NCI-H2196 treated with DMSO at 0.1 percent for 48 hours (cell line): ENCODE measurements at regions not wholly inside any gene's neighbourhood (a gene's known extent, or its start where the extent isn't known, plus 50 kb on each side); places are given as distances from the start of the nearest gene placed in this dataset.
A peak's percentile ranks its signal among the peaks of the same experiment; 100 is the strongest.

Experiments used
- DNase-seq: peaks from one replicate; lab custom pipeline; 2025; ENCODE audit not compliant: unreplicated experiment; lab: John Stamatoyannopoulos, UW

GRCh38 chr12:66903782-66904396 is 225.0 kb upstream of the GRIP1 start:
- peak; percentile 23 for DNase-seq

DNA sequence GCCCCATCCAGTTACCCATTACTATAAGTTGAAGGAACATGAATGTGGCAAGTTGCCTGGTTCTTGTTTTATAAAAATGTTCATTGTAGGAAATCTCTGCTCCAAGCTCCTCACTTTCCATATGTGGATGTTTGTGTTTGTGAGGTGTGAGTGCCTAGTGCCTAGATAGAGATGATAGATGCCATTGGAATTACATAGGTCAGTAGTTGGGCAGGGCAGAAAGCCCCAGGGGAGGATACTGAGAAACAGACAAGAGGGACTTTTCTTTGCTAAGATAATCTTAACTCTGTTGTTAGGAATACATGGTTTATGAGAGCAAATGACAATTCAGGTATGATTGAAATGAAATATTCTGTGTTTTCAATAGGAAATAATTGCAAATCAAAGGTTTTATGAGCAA is 226.3 kb upstream of the GRIP1 start:
- DNase-seq: no peak

- DNase-seq: no peak
These were observed 231.6 kb upstream of the GRIP1 start for GRCh38 chr12:66910366-66910974.

- no peak for DNase-seq
These were observed 236.5 kb upstream of the GRIP1 start for GRCh38 chr12:66915306-66915904.

DNA sequence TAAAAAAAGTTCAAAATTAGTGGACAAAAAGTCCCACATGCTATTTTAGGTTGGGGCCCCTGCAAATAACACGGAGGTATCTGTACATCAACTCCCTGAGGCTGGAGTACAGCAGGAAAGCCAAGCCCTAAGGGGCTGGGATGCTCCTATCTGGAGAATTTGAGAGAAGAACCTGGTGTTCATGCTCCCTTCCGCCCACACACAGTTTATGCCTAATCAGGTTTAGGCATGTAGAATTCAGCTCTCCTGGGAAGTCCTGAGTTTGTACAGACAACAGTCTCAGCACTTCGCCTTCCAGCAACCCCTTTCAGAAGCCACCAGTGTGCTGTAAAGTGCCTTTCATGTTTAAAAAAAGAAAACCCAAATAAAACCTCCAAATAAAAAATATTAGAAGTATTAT is 237.3 kb upstream of the GRIP1 start:
- DNase-seq: no peak

DNA sequence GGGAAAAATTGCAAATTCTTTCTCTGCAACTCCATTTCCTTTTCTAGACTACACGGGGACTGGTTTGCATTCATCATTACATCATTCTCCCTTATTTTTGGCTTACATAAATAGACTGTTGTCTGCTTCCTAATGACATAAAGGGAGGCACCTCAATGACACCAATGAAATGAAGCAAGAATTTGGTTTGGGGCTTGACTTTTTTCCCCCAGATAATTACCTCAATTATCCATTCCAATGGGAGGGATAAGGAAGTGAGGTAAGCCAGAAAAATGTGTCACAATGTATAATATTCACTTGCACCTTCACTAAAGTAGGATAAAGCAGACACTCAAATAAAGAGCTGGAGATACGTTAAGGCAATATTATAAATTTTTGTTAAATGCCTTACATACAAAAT is 240.6 kb upstream of the GRIP1 start:
- no peak for DNase-seq

GRCh38 chr12:66920205-66920604 is 241.3 kb upstream of the GRIP1 start:
- no peak for DNase-seq

GRCh38 chr12:66921151-66921550 is 242.3 kb upstream of the GRIP1 start:
- DNase-seq: no peak

DNA sequence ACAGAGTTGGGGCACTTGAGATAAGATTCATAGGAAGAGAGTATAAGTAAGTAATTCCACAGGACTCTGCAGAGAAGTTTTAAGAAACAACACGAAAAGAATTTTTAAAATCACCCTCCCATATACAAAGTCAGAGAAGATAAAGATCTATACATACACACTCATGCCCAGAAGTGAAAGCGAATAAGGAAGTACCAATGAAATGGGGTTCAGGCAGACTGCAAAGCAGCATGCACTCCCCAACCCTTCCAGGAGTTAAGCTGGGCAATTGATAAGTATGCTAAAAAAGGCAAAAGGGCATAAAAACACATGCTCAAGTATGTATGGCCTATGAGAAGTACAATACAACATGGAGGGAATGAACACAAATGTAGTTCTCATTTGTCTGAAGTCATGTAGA is 246.2 kb upstream of the GRIP1 start:
- no peak for DNase-seq

- no peak for DNase-seq
These were observed 250.2 kb upstream of the GRIP1 start for GRCh38 chr12:66929121-66929520.

DNA sequence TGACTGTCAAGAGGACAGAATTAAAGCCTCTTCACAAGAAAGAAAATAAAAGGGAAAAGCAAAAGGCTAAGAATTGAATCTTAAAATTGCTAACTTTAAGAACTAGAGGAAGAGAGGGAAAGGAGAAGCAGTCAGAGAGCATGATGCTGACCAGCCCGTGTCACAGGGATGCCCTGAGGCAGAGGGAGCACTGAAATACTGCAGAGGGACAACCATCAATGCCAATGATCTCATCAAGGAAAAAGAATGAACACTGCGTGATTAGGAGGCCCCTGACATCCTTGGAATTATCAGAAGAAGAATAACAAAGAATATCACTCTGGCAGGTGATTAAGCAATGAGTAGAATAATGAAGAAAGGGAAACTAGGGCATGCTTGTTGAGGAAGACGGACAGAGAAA is 252.2 kb upstream of the GRIP1 start:
- DNase-seq: no peak

DNA sequence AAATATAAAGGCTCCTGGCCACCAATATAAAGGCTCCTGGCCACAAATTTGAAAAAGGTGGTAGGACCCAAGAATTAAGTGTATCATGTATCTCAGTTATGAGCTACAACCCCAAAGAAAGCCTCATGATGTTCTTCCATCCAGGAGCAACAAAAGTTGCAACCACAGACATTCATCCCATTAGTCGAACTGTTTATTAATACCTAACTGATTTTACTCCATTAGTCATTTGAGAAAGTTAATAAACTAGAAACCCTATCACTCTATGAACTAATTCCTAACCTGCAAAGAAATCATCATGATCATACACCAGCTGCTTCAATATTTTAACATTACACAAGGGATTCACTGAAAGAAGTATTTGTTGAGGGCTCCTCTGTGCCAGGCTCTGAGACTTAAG is 253.2 kb upstream of the GRIP1 start:
- no peak for DNase-seq

DNA sequence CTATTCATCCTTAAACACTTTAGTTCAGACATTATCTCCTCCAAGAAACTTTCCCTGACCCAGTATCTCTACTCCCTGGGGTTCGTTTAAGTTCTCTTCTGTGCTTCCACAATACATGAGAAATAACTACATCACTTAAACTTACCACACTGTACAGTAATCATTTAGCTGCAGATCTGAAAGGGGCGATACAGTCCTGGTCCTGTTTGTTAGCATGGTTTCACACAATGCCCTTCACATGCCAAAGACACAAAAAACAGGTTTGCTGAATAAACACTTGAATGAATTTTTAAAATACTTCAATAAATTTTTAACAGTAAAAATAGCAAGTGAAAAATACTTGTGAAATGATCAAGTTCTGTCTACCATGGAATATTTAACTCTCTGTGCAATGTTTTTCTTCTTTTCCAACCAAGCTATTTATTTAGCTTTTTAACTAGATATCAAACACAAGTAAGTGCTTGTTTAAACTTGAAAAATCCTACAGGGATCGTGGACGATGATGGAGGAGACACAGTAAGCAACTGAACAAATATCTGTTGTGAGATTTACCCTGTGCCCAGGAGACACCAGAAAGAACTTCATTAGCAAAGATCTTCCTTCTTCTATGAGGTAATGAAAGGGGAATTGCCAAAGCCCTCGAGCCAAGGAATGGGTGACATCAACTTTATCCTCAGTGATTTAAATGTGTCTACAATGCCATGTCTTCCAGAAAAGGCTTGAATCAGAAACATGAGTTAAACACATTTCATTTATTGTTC is 255.6 kb upstream of the GRIP1 start:
- DNase-seq: no peak

DNA sequence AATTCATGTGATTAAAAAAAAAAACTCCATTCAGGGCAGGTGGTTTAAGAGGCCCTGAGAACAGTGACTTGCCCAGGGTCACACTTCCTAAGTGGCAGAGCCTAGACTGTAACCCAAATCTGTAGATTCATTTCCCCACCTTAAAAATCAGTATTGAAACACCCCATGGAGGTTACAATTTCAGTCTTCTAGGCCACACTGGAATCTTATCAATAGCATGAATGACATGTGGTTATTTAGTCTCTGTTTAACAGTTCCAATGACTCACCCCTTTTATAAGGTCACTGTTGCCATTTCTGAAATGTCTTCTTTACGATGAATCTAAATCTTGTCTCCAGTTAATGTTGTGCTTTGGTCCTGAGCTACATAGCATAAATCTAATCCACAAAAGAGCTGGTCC is 262.3 kb upstream of the GRIP1 start:
- DNase-seq: no peak

GRCh38 chr12:66942741-66943465 is 264.0 kb upstream of the GRIP1 start:
- no peak for DNase-seq

- no peak for DNase-seq
These were observed 265.5 kb upstream of the GRIP1 start for GRCh38 chr12:66944365-66944764.

DNA sequence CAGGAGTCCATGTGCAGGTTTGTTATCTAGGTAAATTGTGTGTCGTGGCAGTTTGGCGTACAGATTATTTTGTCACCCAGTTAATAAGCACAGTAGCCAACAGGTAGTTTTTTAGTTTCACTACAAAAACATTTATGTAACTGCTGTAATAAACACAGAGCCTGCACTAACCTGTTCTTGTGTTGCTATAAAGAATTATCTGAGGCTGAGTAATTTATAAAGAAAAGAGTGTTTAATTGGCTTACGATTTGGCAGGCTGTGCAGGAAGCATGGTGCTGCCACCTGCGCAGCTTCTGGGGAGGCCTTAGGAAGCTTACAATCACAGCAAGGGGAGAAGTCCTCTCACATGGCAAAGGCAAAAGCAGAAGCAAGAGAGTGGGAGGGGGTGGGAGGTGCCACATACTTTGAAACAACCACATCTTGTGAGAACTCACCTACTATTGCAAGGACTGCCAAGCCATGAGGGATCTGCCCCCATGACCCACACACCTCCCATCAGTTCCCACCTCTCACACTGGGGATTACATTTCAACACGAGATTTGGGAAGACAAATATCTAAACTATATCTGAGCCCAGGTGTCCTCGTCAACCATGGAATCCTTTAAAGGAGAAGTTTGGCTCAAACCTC is 266.4 kb upstream of the GRIP1 start:
- no peak for DNase-seq

DNA sequence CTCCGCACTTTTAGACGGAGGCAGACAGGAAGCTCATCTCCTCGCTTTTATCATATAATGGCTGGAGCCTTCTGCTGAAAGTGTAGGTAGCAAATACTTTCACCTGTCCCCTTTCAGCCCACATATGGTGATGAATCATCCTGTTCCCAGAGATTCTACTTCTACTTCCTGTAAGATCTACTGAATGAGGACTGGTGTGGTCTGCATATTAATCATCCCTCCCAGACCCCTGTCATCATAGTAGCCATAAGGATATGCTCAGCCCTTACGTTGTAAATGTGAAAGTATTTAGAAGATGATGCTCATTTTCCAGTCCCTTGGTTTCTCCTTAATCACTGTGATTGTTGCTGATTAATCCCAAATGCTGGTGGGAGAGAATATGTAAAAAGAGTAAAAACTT is 268.2 kb upstream of the GRIP1 start:
- DNase-seq: no peak

GRCh38 chr12:66952668-66953067 is 273.8 kb upstream of the GRIP1 start:
- DNase-seq: no peak

GRCh38 chr12:66956300-66956699 is 277.4 kb upstream of the GRIP1 start:
- no peak for DNase-seq

DNA sequence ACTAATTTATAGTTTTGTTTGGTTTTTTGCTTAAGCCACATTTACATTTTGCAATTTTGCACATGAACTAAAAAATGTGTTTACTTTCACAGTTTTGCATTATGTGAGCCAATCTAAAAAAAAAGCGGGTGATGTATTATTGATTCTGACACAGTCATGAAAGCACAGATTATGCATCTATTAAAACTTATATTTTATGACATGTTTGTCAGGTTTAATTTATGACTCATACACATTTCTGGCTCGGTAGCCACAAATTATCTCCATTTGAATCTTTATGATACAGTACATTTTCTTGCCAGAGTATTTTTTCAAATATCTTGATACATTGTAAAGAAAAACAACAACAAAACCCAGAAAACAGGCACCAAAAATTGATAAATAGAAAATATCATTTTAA is 280.4 kb upstream of the GRIP1 start:
- no peak for DNase-seq
